Mesodermal cell (in vitro differentiated cells): ENCODE measurements at regions not wholly inside any gene's neighbourhood (a gene's known extent, or its start where the extent isn't known, plus 50 kb on each side); places are given as distances from the start of the nearest gene placed in this dataset.

ENCODE experiments used
- H3K27ac ChIP-seq: 2 replicates; pipeline ENCODE4 v1.7.0; 2013; ENCODE audit warnings: mild to moderate bottlenecking, low read depth, low read length, moderate library complexity; ENCODE audit not compliant: severe bottlenecking
- H3K36me3 ChIP-seq: 2 replicates; pipeline ENCODE4 v1.7.1; 2013; ENCODE audit warnings: mild to moderate bottlenecking, low read length, moderate library complexity; ENCODE audit not compliant: control insufficient read depth, insufficient read depth
- H3K4me1 ChIP-seq: one replicate; pipeline ENCODE4 v1.7.1; 2013; ENCODE audit warnings: mild to moderate bottlenecking, low read length; ENCODE audit not compliant: insufficient read depth, control insufficient read depth, poor library complexity, severe bottlenecking
- H3K4me3 ChIP-seq: 2 replicates; pipeline ENCODE4 v1.7.0; 2013; ENCODE audit warnings: low read length, control low read depth, mild to moderate bottlenecking; ENCODE audit not compliant: insufficient read depth, poor library complexity, severe bottlenecking; ENCODE audit errors: extremely low read depth
- H3K9me3 ChIP-seq: 2 replicates; pipeline ENCODE4 v1.7.1; 2013; ENCODE audit warnings: mild to moderate bottlenecking, low read length, moderate library complexity; ENCODE audit not compliant: control insufficient read depth
- WGBS, 2 experiments: methylation state at CpG; one replicate each; pipeline ENCODE4 v1.1.5; 2013; ENCODE audit warnings: missing lambda C conversion rate in 2 of 2; ENCODE audit not compliant: insufficient coverage in 2 of 2; 5-methylcytosine and 5-hydroxymethylcytosine counted together

- H3K36me3 ChIP-seq = no peaks in the 10 kb centered on the region
- 88 to 100% methylated on average over 1 of the region's 4 CpGs for WGBS, 2 experiments
- H3K27ac ChIP-seq = no peak overlapping the region
- no peaks in the 10 kb centered on the region for H3K9me3 ChIP-seq
- peaks cover 17% of the 10 kb centered on the region for H3K4me1 ChIP-seq
- H3K4me3 ChIP-seq = no peak overlapping the region
Measured at GRCh38 chr6:146908786-146909185, 295.4 kb upstream of the STXBP5 start.

- Histone ChIP-seq H3K9me3 (no peaks in the 10 kb centered on the region), H3K4me1 (peaks cover 20% of the 10 kb centered on the region), H3K36me3 (no peaks in the 10 kb centered on the region), H3K27ac (no peak overlapping the region), H3K4me3 (no peak overlapping the region)
- WGBS, 2 experiments = 100% methylated on average over 1 of the region's 2 CpGs; no CpG with 5 or more reads in 1 of the 2 experiments
Measured at GRCh38 chr6:146909376-146909775, 294.8 kb upstream of the STXBP5 start.

GRCh38 chr6:146909886-146910285 lies 294.3 kb upstream of the STXBP5 start:
- 100% methylated on average over 1 of the region's 2 CpGs; no CpG with 5 or more reads in 1 of the 2 experiments for WGBS, 2 experiments
- Histone ChIP-seq H3K4me1 (peaks cover 20% of the 10 kb centered on the region), H3K4me3 (no peak overlapping the region), H3K36me3 (no peaks in the 10 kb centered on the region), H3K27ac (no peak overlapping the region), H3K9me3 (no peaks in the 10 kb centered on the region)

GRCh38 chr6:146910611-146911010 lies 293.6 kb upstream of the STXBP5 start:
- Histone ChIP-seq H3K36me3 (no peaks in the 10 kb centered on the region), H3K4me3 (no peak overlapping the region), H3K27ac (no peak overlapping the region), H3K4me1 (peaks cover 23% of the 10 kb centered on the region), H3K9me3 (no peaks in the 10 kb centered on the region)
- WGBS, 2 experiments = 100% methylated on average over 1 of the region's 2 CpGs

GRCh38 chr6:146911635-146912215 lies 292.5 kb upstream of the STXBP5 start:
- Histone ChIP-seq H3K36me3 (no peaks in the 10 kb centered on the region), H3K4me3 (no peak overlapping the region), H3K4me1 (peaks cover 25% of the 10 kb centered on the region), H3K27ac (no peak overlapping the region), H3K9me3 (peaks cover 4% of the 10 kb centered on the region)
- 100% methylated on average over 2 of the region's 4 CpGs; no CpG with 5 or more reads in 1 of the 2 experiments for WGBS, 2 experiments

- peaks cover 7% of the 10 kb centered on the region for H3K9me3 ChIP-seq
- peaks cover 25% of the 10 kb centered on the region for H3K4me1 ChIP-seq
- WGBS, 2 experiments = 91 to 96% methylated on average over 2 to 4 of the region's 7 CpGs
- no peaks in the 10 kb centered on the region for H3K36me3 ChIP-seq
- H3K27ac ChIP-seq = peak overlapping the region; percentile 100
- no peak overlapping the region for H3K4me3 ChIP-seq
Measured at GRCh38 chr6:146912730-146913685, 291.2 kb upstream of the STXBP5 start.

GRCh38 chr6:146913842-146914488 lies 290.3 kb upstream of the STXBP5 start:
- H3K27ac ChIP-seq = peak overlapping the region; percentile 100
- no peak overlapping the region for H3K4me3 ChIP-seq
- WGBS, 2 experiments = 26 to 32% methylated on average over 8 to 14 of the region's 15 CpGs

GRCh38 chr6:146914489-146915483 lies 289.4 kb upstream of the STXBP5 start:
- 73 to 80% methylated on average over 2 to 4 of the region's 8 CpGs for WGBS, 2 experiments
- H3K36me3 ChIP-seq = no peaks in the 10 kb centered on the region
- H3K4me1 ChIP-seq = peaks cover 25% of the 10 kb centered on the region
- no peak overlapping the region for H3K4me3 ChIP-seq
- peak overlapping the region; percentile 100 for H3K27ac ChIP-seq
- peaks cover 7% of the 10 kb centered on the region for H3K9me3 ChIP-seq

More at GRCh38 chr6:146913842-146914488, 290.3 kb upstream of the STXBP5 start:
- Histone ChIP-seq H3K4me1 (peaks cover 25% of the 10 kb centered on the region), H3K9me3 (peaks cover 7% of the 10 kb centered on the region), H3K36me3 (no peaks in the 10 kb centered on the region)

GRCh38 chr6:146915671-146916127 lies 288.5 kb upstream of the STXBP5 start:
- Histone ChIP-seq H3K27ac (peak overlapping the region; percentile 100), H3K9me3 (peaks cover 7% of the 10 kb centered on the region), H3K36me3 (no peaks in the 10 kb centered on the region), H3K4me1 (peaks cover 25% of the 10 kb centered on the region), H3K4me3 (no peak overlapping the region)
